ENCODE measurements at regions not wholly inside any gene's neighbourhood (a gene's known extent, or its start where the extent isn't known, plus 50 kb on each side); places are given as distances from the start of the nearest gene placed in this dataset.

- Histone ChIP-seq H3K27me3 (ENCODE audit: control insufficient read depth, insufficient read depth, low read length) (no peaks in the 10 kb centered on the region), H2AFZ (ENCODE audit: low read length) (no peak overlapping the region), H3K9ac (ENCODE audit: insufficient read depth, low read length) (no peak overlapping the region), H3K27ac (ENCODE audit: insufficient read depth, low read length) (no peak overlapping the region), H3K4me2 (ENCODE audit: extremely low read depth, insufficient read depth, low read length) (no peak overlapping the region), H3K4me3 (replicated peaks in 1 of 4; ENCODE audit: control extremely low read depth in 1 of 4, insufficient read depth in 1 of 4, low read depth in 3 of 4, low read length in 4 of 4) (no peak overlapping the region), H3K4me1 (ENCODE audit: control insufficient read depth, extremely low read depth, insufficient read depth, low read length) (no peaks in the 10 kb centered on the region), H4K20me1 (ENCODE audit: control insufficient read depth, extremely low read depth, insufficient read depth, low read length) (no peaks in the 10 kb centered on the region), H3K9me3 (ENCODE audit: control insufficient read depth, insufficient read depth, low read depth, low read length) (no peaks in the 10 kb centered on the region), H3K79me2 (ENCODE audit: control insufficient read depth, insufficient read depth, low read length) (no peaks in the 10 kb centered on the region), H3K36me3 (ENCODE audit: control insufficient read depth, insufficient read depth, low read length) (no peaks in the 10 kb centered on the region)
- DNase-seq (ENCODE audit: low read depth in 2 of 2): no peak
- TF ChIP-seq EZH2 (IDR thresholded peaks at IDR 0.05; ENCODE audit: low read length, missing control alignments) (no peak), CTCF (conservative IDR thresholded peaks at IDR 0.05 in 1 of 2, IDR thresholded peaks at IDR 0.05 in 1 of 2; ENCODE audit: low read depth in 1 of 2, low read length in 2 of 2) (no peak)
Measured at GRCh38 chr5:174310706-174311105, 265.2 kb downstream of the NSG2 start.

GRCh38 chr5:174311121-174311520 is 265.6 kb downstream of the NSG2 start:
- no peak for DNase-seq (ENCODE audit: low read depth in 2 of 2)
- no peak overlapping the region for H2AFZ ChIP-seq (ENCODE audit: low read length)
- H3K9me3 ChIP-seq (ENCODE audit: control insufficient read depth, insufficient read depth, low read depth, low read length): no peaks in the 10 kb centered on the region
- H3K9ac ChIP-seq (ENCODE audit: insufficient read depth, low read length): no peak overlapping the region
- no peaks in the 10 kb centered on the region for H4K20me1 ChIP-seq (ENCODE audit: control insufficient read depth, extremely low read depth, insufficient read depth, low read length)
- H3K79me2 ChIP-seq (ENCODE audit: control insufficient read depth, insufficient read depth, low read length): no peaks in the 10 kb centered on the region
- no peak overlapping the region for H3K4me2 ChIP-seq (ENCODE audit: extremely low read depth, insufficient read depth, low read length)
- no peaks in the 10 kb centered on the region for H3K36me3 ChIP-seq (ENCODE audit: control insufficient read depth, insufficient read depth, low read length)
- H3K4me3 ChIP-seq (replicated peaks in 1 of 4; ENCODE audit: control extremely low read depth in 1 of 4, insufficient read depth in 1 of 4, low read depth in 3 of 4, low read length in 4 of 4): no peak overlapping the region
- TF ChIP-seq EZH2 (IDR thresholded peaks at IDR 0.05; ENCODE audit: low read length, missing control alignments) (no peak), CTCF (conservative IDR thresholded peaks at IDR 0.05 in 1 of 2, IDR thresholded peaks at IDR 0.05 in 1 of 2; ENCODE audit: low read depth in 1 of 2, low read length in 2 of 2) (no peak)
- no peak overlapping the region for H3K27ac ChIP-seq (ENCODE audit: insufficient read depth, low read length)
- H3K27me3 ChIP-seq (ENCODE audit: control insufficient read depth, insufficient read depth, low read length): no peaks in the 10 kb centered on the region
- no peaks in the 10 kb centered on the region for H3K4me1 ChIP-seq (ENCODE audit: control insufficient read depth, extremely low read depth, insufficient read depth, low read length)

GRCh38 chr5:174311531-174312269 is 266.2 kb downstream of the NSG2 start:
- H4K20me1 ChIP-seq (ENCODE audit: control insufficient read depth, extremely low read depth, insufficient read depth, low read length): no peaks in the 10 kb centered on the region
- peak overlapping the region; percentile 23 for H3K4me2 ChIP-seq (ENCODE audit: extremely low read depth, insufficient read depth, low read length)
- no peaks in the 10 kb centered on the region for H3K4me1 ChIP-seq (ENCODE audit: control insufficient read depth, extremely low read depth, insufficient read depth, low read length)
- H3K4me3 ChIP-seq (replicated peaks in 1 of 4; ENCODE audit: control extremely low read depth in 1 of 4, insufficient read depth in 1 of 4, low read depth in 3 of 4, low read length in 4 of 4): peak overlapping the region in 2 of 4 experiments; percentile 10 to 46
- H3K27ac ChIP-seq (ENCODE audit: insufficient read depth, low read length): no peak overlapping the region
- peak; percentile 50 to 58 for DNase-seq (ENCODE audit: low read depth in 2 of 2)
- H2AFZ ChIP-seq (ENCODE audit: low read length): no peak overlapping the region
- no peaks in the 10 kb centered on the region for H3K79me2 ChIP-seq (ENCODE audit: control insufficient read depth, insufficient read depth, low read length)
- H3K9ac ChIP-seq (ENCODE audit: insufficient read depth, low read length): no peak overlapping the region
- no peaks in the 10 kb centered on the region for H3K9me3 ChIP-seq (ENCODE audit: control insufficient read depth, insufficient read depth, low read depth, low read length)
- TF ChIP-seq CTCF (conservative IDR thresholded peaks at IDR 0.05 in 1 of 2, IDR thresholded peaks at IDR 0.05 in 1 of 2; ENCODE audit: low read depth in 1 of 2, low read length in 2 of 2) (peak; percentile 59 to 61), EZH2 (IDR thresholded peaks at IDR 0.05; ENCODE audit: low read length, missing control alignments) (no peak)
- no peaks in the 10 kb centered on the region for H3K36me3 ChIP-seq (ENCODE audit: control insufficient read depth, insufficient read depth, low read length)
- H3K27me3 ChIP-seq (ENCODE audit: control insufficient read depth, insufficient read depth, low read length): no peaks in the 10 kb centered on the region
